ENCODE measurements at regions not wholly inside any gene's neighbourhood (a gene's known extent, or its start where the extent isn't known, plus 50 kb on each side); places are given as distances from the start of the nearest gene placed in this dataset.

DNA sequence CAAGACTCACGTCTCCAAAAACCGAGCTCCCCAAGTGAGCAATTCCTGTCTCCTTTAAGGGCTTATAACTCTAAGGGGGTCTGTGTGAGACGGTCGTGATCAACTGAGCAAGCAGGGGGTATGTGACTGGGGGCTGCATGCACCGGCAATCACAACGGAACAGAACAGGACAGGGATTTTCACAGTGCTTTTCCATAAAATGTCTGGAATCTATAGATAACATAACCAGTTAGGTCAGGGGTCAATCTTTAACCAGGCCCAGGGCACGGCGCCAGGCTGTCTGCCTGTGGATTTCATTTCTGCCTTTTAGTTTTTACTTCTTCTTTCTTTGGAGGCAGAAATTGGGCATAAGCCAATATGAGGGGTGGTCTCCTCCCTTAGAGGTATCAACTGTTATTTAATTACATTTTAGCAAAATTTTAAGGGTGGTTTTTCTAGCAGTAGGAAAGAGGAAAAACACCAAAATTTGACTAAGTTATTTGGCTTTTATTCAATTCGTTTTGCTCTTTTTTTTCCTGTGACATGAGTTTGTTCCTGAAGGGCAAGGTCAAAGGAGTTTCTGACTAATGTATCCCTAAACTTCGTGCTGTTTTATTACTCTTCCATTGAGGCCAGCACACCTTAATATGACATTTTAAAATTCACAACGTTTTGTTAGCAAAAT lies 121.4 kb upstream of the SEC61G start:
- Mint-ChIP-seq H3K4me1 (no peaks in the 10 kb centered on the region), H3K27me3 (peaks cover 2% of the 10 kb centered on the region), H3K27ac (no peak overlapping the region), H3K9me3 (ENCODE audit: low read depth) (no peaks in the 10 kb centered on the region), H3K4me3 (no peak overlapping the region), H3K36me3 (ENCODE audit: low read depth) (no peaks in the 10 kb centered on the region)
- CTCF ChIA-PET = no interaction called here
- intact Hi-C loops (cut with DNase I, micrococcal nuclease) = no loop called here
- no peak for ATAC-seq
- POLR2A ChIA-PET = no interaction called here
- no peak for DNase-seq

DNA sequence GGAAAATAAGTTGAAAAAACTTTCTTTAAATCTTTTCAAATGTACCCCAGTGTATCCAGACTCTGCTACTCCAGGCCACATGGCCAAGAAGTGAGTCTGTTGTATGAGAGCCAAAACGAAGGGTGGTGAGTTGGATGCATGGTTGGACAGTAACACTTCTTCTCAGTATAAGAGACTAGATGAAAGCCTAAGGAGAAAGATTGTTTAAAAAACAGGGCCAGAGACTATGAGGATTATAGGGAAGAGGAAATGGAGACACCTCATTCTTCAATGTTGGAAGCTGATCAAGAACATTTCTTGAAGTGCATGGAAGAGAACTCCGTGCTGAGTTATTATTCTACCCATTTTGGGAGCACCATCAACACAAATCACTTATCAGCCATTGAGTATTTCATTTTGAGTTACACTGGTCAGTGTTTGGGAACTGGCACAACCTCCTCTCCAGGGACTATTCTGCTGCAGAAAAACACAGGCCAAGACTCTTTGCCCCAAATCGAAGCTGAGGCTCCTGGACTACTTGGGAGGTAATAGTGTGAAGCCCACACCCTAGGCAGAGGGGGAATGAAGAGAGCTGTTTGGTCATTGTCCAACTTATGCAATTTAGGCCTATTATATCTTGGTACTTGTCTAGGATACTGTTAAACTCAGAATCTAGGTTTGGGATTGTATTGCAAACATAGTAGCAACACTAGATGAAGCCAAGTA lies 123.0 kb upstream of the SEC61G start:
- ChIA-PET CTCF (no interaction called here), POLR2A (no interaction called here)
- DNase-seq = no peak
- H3K4me3 Mint-ChIP-seq = no peak overlapping the region
- H3K36me3 Mint-ChIP-seq (ENCODE audit: low read depth) = no peaks in the 10 kb centered on the region
- H3K27ac Mint-ChIP-seq = no peak overlapping the region
- H3K9me3 Mint-ChIP-seq (ENCODE audit: low read depth) = no peaks in the 10 kb centered on the region
- no peak for ATAC-seq
- intact Hi-C loops (cut with DNase I, micrococcal nuclease) = no loop called here
- H3K4me1 Mint-ChIP-seq = no peaks in the 10 kb centered on the region
- H3K27me3 Mint-ChIP-seq = peaks cover 8% of the 10 kb centered on the region

DNA sequence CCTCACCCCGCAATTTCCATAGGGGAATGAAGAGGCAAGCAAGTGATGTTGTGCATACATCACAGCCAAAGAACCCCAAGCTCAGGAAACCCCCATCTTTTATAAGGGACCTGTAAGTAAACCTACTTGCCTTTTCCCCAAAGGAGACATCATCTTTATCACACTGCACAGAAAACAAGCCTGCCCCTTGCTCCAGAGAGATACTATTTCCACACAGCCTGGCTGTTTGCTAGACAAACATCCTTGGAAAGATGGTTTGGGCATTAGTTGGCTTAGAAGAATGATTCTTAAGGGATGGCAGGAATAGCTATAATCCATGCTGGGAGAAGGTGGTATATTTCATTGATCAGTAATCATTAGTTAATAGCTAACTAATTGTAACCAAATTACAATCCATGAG lies 123.7 kb upstream of the SEC61G start:
- no peaks in the 10 kb centered on the region for H3K4me1 Mint-ChIP-seq
- ATAC-seq = no peak
- H3K27me3 Mint-ChIP-seq = peaks cover 8% of the 10 kb centered on the region
- DNase-seq = no peak
- CTCF ChIA-PET = no interaction called here
- intact Hi-C loops (cut with DNase I, micrococcal nuclease) = no loop called here
- no peak overlapping the region for H3K27ac Mint-ChIP-seq
- H3K36me3 Mint-ChIP-seq (ENCODE audit: low read depth) = no peaks in the 10 kb centered on the region
- POLR2A ChIA-PET = no interaction called here
- no peak overlapping the region for H3K4me3 Mint-ChIP-seq
- no peaks in the 10 kb centered on the region for H3K9me3 Mint-ChIP-seq (ENCODE audit: low read depth)

DNA sequence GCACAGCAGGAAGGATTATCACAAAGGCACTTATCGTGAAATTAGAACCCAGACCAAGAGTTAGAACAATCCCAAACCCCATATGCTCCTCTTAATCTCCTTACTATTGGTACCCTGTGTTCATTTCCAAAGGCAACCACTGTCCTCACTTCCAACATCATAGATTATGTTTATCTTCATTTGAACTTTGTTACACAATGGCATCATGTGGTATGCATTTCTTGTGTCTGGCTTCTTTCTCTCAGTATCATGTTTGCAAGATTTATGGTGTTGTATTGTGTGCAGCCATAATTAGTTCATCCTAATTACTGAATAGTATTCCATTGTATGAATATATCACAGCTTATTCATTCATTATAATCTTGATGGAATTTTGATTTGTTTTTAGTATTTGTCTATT lies 124.6 kb upstream of the SEC61G start:
- H3K4me1 Mint-ChIP-seq = no peaks in the 10 kb centered on the region
- H3K27ac Mint-ChIP-seq = no peak overlapping the region
- no peaks in the 10 kb centered on the region for H3K36me3 Mint-ChIP-seq (ENCODE audit: low read depth)
- H3K27me3 Mint-ChIP-seq = peaks cover 11% of the 10 kb centered on the region
- ChIA-PET CTCF (no interaction called here), POLR2A (no interaction called here)
- H3K4me3 Mint-ChIP-seq = no peak overlapping the region
- intact Hi-C loops (cut with DNase I, micrococcal nuclease) = no loop called here
- no peak for ATAC-seq
- DNase-seq = no peak
- H3K9me3 Mint-ChIP-seq (ENCODE audit: low read depth) = no peaks in the 10 kb centered on the region

DNA sequence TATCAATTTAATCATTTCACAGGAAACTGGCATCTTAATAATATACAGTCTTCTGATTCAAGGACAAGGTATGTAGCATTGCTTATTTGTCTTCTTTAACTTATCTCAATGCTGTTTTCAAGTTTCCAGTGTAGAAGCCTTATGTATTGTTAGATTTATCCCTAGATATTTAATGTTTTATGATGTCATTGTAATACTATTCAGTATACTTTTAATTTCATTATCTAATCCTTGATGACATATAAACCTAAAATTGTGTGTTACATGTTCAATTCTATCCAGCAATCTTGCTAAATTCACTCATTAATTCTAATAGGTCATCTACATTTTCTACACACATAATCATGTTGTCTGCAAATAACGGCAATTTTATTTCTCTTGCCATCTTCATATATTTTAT lies 126.3 kb upstream of the SEC61G start:
- intact Hi-C loops (cut with DNase I, micrococcal nuclease) = no loop called here
- ChIA-PET POLR2A (no interaction called here), CTCF (no interaction called here)
- Mint-ChIP-seq H3K9me3 (ENCODE audit: low read depth) (no peaks in the 10 kb centered on the region), H3K4me1 (no peaks in the 10 kb centered on the region), H3K36me3 (ENCODE audit: low read depth) (no peaks in the 10 kb centered on the region), H3K4me3 (no peak overlapping the region), H3K27ac (no peak overlapping the region), H3K27me3 (peaks cover 15% of the 10 kb centered on the region)
- DNase-seq (no peak), ATAC-seq (no peak)

DNA sequence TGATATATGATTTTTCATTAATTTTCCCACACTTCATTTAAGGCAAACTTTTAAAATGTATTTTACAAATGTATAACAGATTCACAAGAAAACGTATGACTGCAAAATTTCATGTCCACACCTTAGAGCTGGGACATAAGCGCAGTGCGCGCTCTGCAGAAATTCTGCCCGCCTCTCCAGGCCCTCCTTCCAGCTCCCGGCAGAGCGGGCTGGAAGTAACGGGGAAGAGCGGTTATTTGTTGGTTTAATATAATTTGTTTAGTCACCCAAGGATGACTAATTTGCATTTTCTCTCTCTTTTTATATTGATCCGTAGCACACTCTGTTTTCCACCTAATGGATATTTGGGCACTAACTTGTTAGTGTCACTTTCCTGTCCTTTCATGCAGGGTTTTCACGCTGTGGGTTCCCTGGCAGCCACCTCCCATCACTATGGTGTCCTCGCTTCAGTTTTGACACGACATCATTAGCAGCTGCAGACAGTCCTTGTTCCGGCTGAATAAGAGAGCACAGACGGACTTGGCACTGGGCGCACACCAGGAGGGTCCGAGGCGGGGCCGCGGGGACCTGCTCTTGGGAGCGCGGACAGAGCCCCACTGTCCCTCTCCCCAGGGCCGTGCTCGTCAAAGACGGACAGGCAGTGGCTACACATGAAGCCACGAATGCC lies 129.2 kb upstream of the SEC61G start:
- Mint-ChIP-seq H3K27ac (no peak overlapping the region), H3K9me3 (ENCODE audit: low read depth) (no peaks in the 10 kb centered on the region), H3K36me3 (ENCODE audit: low read depth) (no peaks in the 10 kb centered on the region), H3K27me3 (peaks cover 17% of the 10 kb centered on the region), H3K4me1 (no peaks in the 10 kb centered on the region), H3K4me3 (no peak overlapping the region)
- intact Hi-C loops (cut with DNase I, micrococcal nuclease) = no loop called here
- ChIA-PET CTCF (no interaction called here), POLR2A (no interaction called here)
- DNase-seq (no peak), ATAC-seq (no peak)

DNA sequence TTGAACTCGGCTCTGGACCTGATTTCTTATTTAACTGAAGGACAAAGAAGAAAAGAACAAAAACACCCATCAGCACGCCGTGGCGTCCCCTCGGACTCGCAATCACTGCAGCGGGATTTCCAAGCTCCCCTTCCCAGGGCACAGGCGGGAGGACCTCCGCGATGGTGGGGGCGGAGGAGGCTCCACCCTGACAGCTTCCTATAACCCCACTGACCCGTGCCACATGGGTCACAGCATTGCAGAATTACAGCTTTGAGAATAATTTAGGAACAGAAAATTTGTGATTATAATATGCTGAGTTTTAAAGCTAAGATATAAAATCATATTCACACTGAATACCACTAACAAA lies 129.7 kb upstream of the SEC61G start:
- POLR2A ChIA-PET = no interaction called here
- H3K4me3 Mint-ChIP-seq = no peak overlapping the region
- H3K9me3 Mint-ChIP-seq (ENCODE audit: low read depth) = no peaks in the 10 kb centered on the region
- no peaks in the 10 kb centered on the region for H3K36me3 Mint-ChIP-seq (ENCODE audit: low read depth)
- peaks cover 19% of the 10 kb centered on the region for H3K27me3 Mint-ChIP-seq
- DNase-seq = no peak
- H3K4me1 Mint-ChIP-seq = no peaks in the 10 kb centered on the region
- no peak overlapping the region for H3K27ac Mint-ChIP-seq
- CTCF ChIA-PET = no interaction called here
- no peak for ATAC-seq
- intact Hi-C loops (cut with DNase I, micrococcal nuclease) = no loop called here

DNA sequence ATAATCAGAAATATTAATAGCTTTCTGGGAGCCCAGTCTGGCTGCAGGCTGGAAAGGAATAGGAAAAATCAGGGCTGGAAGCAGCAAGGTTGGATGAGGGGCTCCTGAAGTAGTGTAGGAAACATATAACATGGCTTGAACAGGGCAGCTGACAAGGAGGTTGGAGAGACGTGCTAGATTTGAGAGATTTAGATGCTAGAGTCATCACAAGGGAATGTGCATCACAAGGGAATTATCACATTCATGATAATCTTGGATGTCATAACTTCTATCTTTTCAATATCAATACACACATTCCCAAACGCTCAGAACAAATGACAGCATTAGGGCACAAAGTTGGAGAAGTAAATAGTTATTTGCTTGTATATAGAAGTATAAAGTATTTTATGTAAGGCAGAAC lies 120.9 kb upstream of the EGFR start:
- Mint-ChIP-seq H3K27me3 (peaks cover 18% of the 10 kb centered on the region), H3K4me3 (no peak overlapping the region), H3K4me1 (no peaks in the 10 kb centered on the region), H3K36me3 (ENCODE audit: low read depth) (no peaks in the 10 kb centered on the region), H3K27ac (no peak overlapping the region), H3K9me3 (ENCODE audit: low read depth) (no peaks in the 10 kb centered on the region)
- ATAC-seq = no peak
- no peak for DNase-seq
- CTCF ChIA-PET = interaction anchor here (1.3 kb wide), 1 partner anchor 53 kb away, joined by 3 read pairs; no protein-coding TSS in a partner anchor
- intact Hi-C loops (cut with DNase I, micrococcal nuclease) = no loop called here
- POLR2A ChIA-PET = interaction anchor here (0.6 kb wide), 1 partner anchor 1149 kb away, joined by 6 read pairs; no protein-coding TSS in a partner anchor

DNA sequence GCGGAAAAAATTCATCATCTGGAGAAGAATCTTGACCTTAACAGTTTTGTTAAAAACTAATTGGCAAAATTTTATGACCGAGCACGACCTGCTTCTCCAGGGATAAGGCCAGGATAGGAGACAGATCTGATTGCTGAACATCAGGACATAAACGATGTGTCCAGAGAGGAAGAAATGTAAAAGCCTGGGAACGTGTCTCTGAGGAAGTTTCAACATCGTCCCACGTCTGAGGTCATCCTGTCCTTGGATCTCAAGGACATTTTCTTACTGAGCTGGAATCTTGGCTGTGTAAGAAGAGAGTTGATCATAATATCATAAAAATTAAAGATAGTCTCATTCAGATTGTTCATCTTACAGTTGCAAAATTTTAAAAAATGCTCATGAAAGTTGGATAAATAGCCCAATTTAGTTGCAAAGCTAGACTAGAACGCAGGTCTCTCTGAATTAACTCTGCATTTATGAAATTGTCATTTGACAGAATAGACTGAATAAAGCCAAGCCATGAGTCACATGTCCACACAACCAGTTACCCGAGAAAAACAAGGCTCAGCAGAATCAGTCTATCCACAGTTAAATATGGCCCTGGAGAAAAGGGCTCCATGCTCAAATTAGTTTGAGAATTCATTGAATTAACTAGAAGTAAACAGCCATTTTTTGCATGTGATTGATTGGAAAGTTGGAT lies 120.0 kb upstream of the EGFR start:
- intact Hi-C loops (cut with DNase I, micrococcal nuclease) = no loop called here
- H3K27ac Mint-ChIP-seq = no peak overlapping the region
- H3K36me3 Mint-ChIP-seq (ENCODE audit: low read depth) = no peaks in the 10 kb centered on the region
- POLR2A ChIA-PET = interaction anchor here (0.6 kb wide), 1 partner anchor 1148 kb away, joined by 6 read pairs; no protein-coding TSS in a partner anchor
- no peaks in the 10 kb centered on the region for H3K4me1 Mint-ChIP-seq
- H3K4me3 Mint-ChIP-seq = no peak overlapping the region
- H3K27me3 Mint-ChIP-seq = peaks cover 17% of the 10 kb centered on the region
- DNase-seq (no peak), ATAC-seq (no peak)
- no peaks in the 10 kb centered on the region for H3K9me3 Mint-ChIP-seq (ENCODE audit: low read depth)
- CTCF ChIA-PET = interaction anchor here (1.3 kb wide), 1 partner anchor 54 kb away, joined by 3 read pairs; no protein-coding TSS in a partner anchor

DNA sequence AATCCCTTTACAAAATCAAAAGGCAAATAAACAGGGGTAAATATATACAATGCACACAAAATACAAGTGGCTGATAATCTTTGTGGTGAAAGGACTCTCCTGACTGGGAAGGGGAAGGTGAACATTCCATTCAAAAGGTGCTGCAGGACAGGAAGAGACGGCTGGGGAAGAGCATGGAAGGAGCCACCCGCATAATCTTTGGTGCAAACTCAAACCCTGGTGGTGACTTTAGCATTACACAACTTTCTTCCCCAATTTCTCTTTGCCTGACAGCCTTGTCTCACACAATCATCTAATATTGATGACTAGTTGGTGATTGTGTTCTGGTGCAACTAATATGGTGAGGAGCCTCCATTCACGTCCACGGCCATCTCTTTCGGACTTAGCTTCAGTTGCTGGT lies 117.0 kb upstream of the EGFR start:
- intact Hi-C loops (cut with DNase I, micrococcal nuclease) = no loop called here
- H3K4me3 Mint-ChIP-seq = no peak overlapping the region
- no peaks in the 10 kb centered on the region for H3K9me3 Mint-ChIP-seq (ENCODE audit: low read depth)
- H3K4me1 Mint-ChIP-seq = no peaks in the 10 kb centered on the region
- H3K27me3 Mint-ChIP-seq = peaks cover 17% of the 10 kb centered on the region
- DNase-seq (no peak), ATAC-seq (no peak)
- H3K36me3 Mint-ChIP-seq (ENCODE audit: low read depth) = no peaks in the 10 kb centered on the region
- ChIA-PET POLR2A (no interaction called here), CTCF (interaction anchor here (0.7 kb wide), 1 partner anchor 442 kb away, joined by 3 read pairs; no protein-coding TSS in a partner anchor)
- H3K27ac Mint-ChIP-seq = no peak overlapping the region

DNA sequence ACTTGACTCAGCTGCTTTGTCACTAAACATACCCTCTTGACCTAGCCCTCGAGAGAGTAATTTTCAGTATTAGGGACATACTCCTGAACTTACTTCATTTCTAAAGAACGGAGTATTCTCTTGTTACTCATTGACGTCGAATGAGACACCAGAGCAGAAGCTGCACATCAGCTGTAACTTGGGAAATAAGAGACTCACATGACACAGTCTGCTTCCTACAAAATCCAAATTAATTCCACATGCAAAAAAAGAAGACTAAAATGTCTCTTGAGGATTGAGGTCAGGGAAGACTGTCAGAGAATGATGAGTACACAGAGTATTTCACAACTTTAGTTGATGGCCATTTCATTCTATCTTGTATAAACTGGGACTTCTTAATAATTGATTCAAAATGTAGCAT lies 114.7 kb upstream of the EGFR start:
- ChIA-PET CTCF (no interaction called here), POLR2A (no interaction called here)
- intact Hi-C loops (cut with DNase I, micrococcal nuclease) = no loop called here
- H3K9me3 Mint-ChIP-seq (ENCODE audit: low read depth) = no peaks in the 10 kb centered on the region
- H3K36me3 Mint-ChIP-seq (ENCODE audit: low read depth) = no peaks in the 10 kb centered on the region
- H3K27ac Mint-ChIP-seq = no peak overlapping the region
- no peaks in the 10 kb centered on the region for H3K4me1 Mint-ChIP-seq
- H3K27me3 Mint-ChIP-seq = peaks cover 15% of the 10 kb centered on the region
- no peak for DNase-seq
- ATAC-seq = no peak
- H3K4me3 Mint-ChIP-seq = no peak overlapping the region

DNA sequence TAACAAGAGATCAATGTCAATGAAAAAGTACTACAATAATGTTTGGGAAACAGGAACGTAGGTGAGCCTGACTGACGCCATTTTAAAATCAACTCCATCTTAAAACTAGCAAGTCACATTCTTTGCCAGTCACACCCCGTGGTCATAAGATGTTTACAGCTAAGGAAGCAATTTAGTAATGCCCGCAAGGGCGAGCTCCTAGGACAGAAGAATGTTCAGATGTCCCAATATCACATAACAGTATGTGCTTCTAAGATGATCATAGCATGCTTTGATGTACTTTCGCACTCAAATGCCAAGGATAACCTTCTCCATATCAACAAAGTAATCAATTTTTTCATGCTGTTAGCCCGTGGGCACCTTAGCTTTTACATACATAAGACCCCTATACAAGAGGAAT lies 113.8 kb upstream of the EGFR start:
- Mint-ChIP-seq H3K36me3 (ENCODE audit: low read depth) (no peaks in the 10 kb centered on the region), H3K4me3 (no peak overlapping the region), H3K4me1 (no peaks in the 10 kb centered on the region), H3K9me3 (ENCODE audit: low read depth) (no peaks in the 10 kb centered on the region), H3K27me3 (peaks cover 13% of the 10 kb centered on the region), H3K27ac (no peak overlapping the region)
- DNase-seq (no peak), ATAC-seq (no peak)
- intact Hi-C loops (cut with DNase I, micrococcal nuclease) = no loop called here
- ChIA-PET CTCF (interaction anchor here (0.9 kb wide), 1 partner anchor 350 kb away, joined by 4 read pairs; no protein-coding TSS in a partner anchor), POLR2A (no interaction called here)
